ENCODE measurements at regions not wholly inside any gene's neighbourhood (a gene's known extent, or its start where the extent isn't known, plus 50 kb on each side); places are given as distances from the start of the nearest gene placed in this dataset.
A peak's percentile ranks its signal among the peaks of the same experiment; 100 is the strongest.

- H3K9me3 Mint-ChIP-seq (ENCODE audit: unreplicated experiment) = no peaks in the 10 kb centered on the region
- H3K4me3 Mint-ChIP-seq (ENCODE audit: unreplicated experiment) = no peak overlapping the region
- POLR2A ChIA-PET = no interaction called here
- no peak for TF ChIP-seq CTCF (IDR thresholded peaks at IDR 0.05; ENCODE audit: unreplicated experiment)
- peaks cover 18% of the 10 kb centered on the region for H3K4me1 Mint-ChIP-seq (ENCODE audit: insufficient read depth, unreplicated experiment)
- intact Hi-C loops (cut with micrococcal nuclease) = no loop called here
- DNase-seq (ENCODE audit: unreplicated experiment) = peak; percentile 27
- no peak overlapping the region for H3K27ac Mint-ChIP-seq (ENCODE audit: low read depth, unreplicated experiment)
- H3K36me3 Mint-ChIP-seq (ENCODE audit: insufficient read depth, unreplicated experiment) = no peaks in the 10 kb centered on the region
- CTCF ChIA-PET = no interaction called here
- H3K27me3 Mint-ChIP-seq (ENCODE audit: insufficient read depth, unreplicated experiment) = no peaks in the 10 kb centered on the region
- BruUV-seq (replicated peaks) = no TSS peak
Observed at GRCh38 chr14:100979780-100980179, 76.3 kb upstream of the RTL1 start.

- DNase-seq (ENCODE audit: unreplicated experiment) = no peak
- no peaks in the 10 kb centered on the region for H3K27me3 Mint-ChIP-seq (ENCODE audit: insufficient read depth, unreplicated experiment)
- intact Hi-C loops (cut with micrococcal nuclease) = no loop called here
- ChIA-PET POLR2A (no interaction called here), CTCF (no interaction called here)
- no peak overlapping the region for H3K27ac Mint-ChIP-seq (ENCODE audit: low read depth, unreplicated experiment)
- H3K9me3 Mint-ChIP-seq (ENCODE audit: unreplicated experiment) = no peaks in the 10 kb centered on the region
- H3K36me3 Mint-ChIP-seq (ENCODE audit: insufficient read depth, unreplicated experiment) = no peaks in the 10 kb centered on the region
- H3K4me1 Mint-ChIP-seq (ENCODE audit: insufficient read depth, unreplicated experiment) = peaks cover 18% of the 10 kb centered on the region
- no peak overlapping the region for H3K4me3 Mint-ChIP-seq (ENCODE audit: unreplicated experiment)
- BruUV-seq (replicated peaks) = no TSS peak
- TF ChIP-seq CTCF (IDR thresholded peaks at IDR 0.05; ENCODE audit: unreplicated experiment) = no peak
Observed at GRCh38 chr14:100980823-100981222, 77.3 kb upstream of the RTL1 start.

- Mint-ChIP-seq H3K36me3 (ENCODE audit: insufficient read depth, unreplicated experiment) (no peaks in the 10 kb centered on the region), H3K27me3 (ENCODE audit: insufficient read depth, unreplicated experiment) (no peaks in the 10 kb centered on the region), H3K27ac (ENCODE audit: low read depth, unreplicated experiment) (no peak overlapping the region), H3K4me1 (ENCODE audit: insufficient read depth, unreplicated experiment) (peaks cover 18% of the 10 kb centered on the region), H3K9me3 (ENCODE audit: unreplicated experiment) (no peaks in the 10 kb centered on the region), H3K4me3 (ENCODE audit: unreplicated experiment) (no peak overlapping the region)
- no peak for DNase-seq (ENCODE audit: unreplicated experiment)
- no peak for TF ChIP-seq CTCF (IDR thresholded peaks at IDR 0.05; ENCODE audit: unreplicated experiment)
- ChIA-PET POLR2A (no interaction called here), CTCF (no interaction called here)
- no TSS peak for BruUV-seq (replicated peaks)
- intact Hi-C loops (cut with micrococcal nuclease) = no loop called here
Observed at GRCh38 chr14:100981809-100982208, 78.3 kb upstream of the RTL1 start.

GRCh38 chr14:100982353-100982752 is 78.8 kb upstream of the RTL1 start:
- peaks cover 18% of the 10 kb centered on the region for H3K4me1 Mint-ChIP-seq (ENCODE audit: insufficient read depth, unreplicated experiment)

More at GRCh38 chr14:100982353-100982752, 78.8 kb upstream of the RTL1 start:
- BruUV-seq (replicated peaks) = no TSS peak
- H3K27me3 Mint-ChIP-seq (ENCODE audit: insufficient read depth, unreplicated experiment) = no peaks in the 10 kb centered on the region
- no peak for DNase-seq (ENCODE audit: unreplicated experiment)
- intact Hi-C loops (cut with micrococcal nuclease) = no loop called here
- H3K9me3 Mint-ChIP-seq (ENCODE audit: unreplicated experiment) = no peaks in the 10 kb centered on the region
- no peak for TF ChIP-seq CTCF (IDR thresholded peaks at IDR 0.05; ENCODE audit: unreplicated experiment)
- no peak overlapping the region for H3K27ac Mint-ChIP-seq (ENCODE audit: low read depth, unreplicated experiment)
- H3K4me3 Mint-ChIP-seq (ENCODE audit: unreplicated experiment) = no peak overlapping the region
- no peaks in the 10 kb centered on the region for H3K36me3 Mint-ChIP-seq (ENCODE audit: insufficient read depth, unreplicated experiment)
- ChIA-PET CTCF (no interaction called here), POLR2A (no interaction called here)
